Endothelial cell of umbilical vein (primary cell): ENCODE measurements at regions not wholly inside any gene's neighbourhood (a gene's known extent, or its start where the extent isn't known, plus 50 kb on each side); places are given as distances from the start of the nearest gene placed in this dataset.

Source experiments
- BruUV-seq: library from RNA; stranded (reverse); fragments of 400-500 nt; replicated peaks from 2 replicates; lab custom pipeline; 2021; lab: Mats Ljungman, UMichigan
- CTCF ChIA-PET: fragments of 300-600, 350-600 bp; sonication (Branson Sonifier 250); formaldehyde crosslinking; loops from one replicate; lab custom pipeline; 2021; ENCODE audit warnings: antibody characterized with exemption, inconsistent platforms; lab: Charles Lee
- POLR2A ChIA-PET: fragments of 300-600, 350-600 bp; sonication (Branson Sonifier 250); formaldehyde crosslinking; loops from one replicate; lab custom pipeline; 2021; ENCODE audit warnings: antibody characterized with exemption, inconsistent platforms; lab: Charles Lee
- DNase-seq: peaks from one replicate; pipeline ENCODE4 v3.0.0-alpha.2; 2011; ENCODE audit warnings: low read depth, low spot score
- FAIRE-seq: peaks from 2 replicates; lab custom pipeline; 2011; peaks lifted over from hg19 to GRCh38; lab: Jason Lieb, UNC
- H2AFZ ChIP-seq: 2 replicates; pipeline ENCODE4 v1.6.0; 2012; ENCODE audit warnings: low read depth, low read length, control low read depth, inconsistent platforms
- H3K27ac ChIP-seq: 2 replicates; pipeline ENCODE4 v1.5.1; 2011; ENCODE audit warnings: low read depth, mild to moderate bottlenecking, control low read depth, low read length, moderate library complexity; ENCODE audit not compliant: insufficient read depth
- H3K27me3 ChIP-seq, 2 experiments: 2 replicates each; pipeline versions ENCODE4 v1.6.0 to v1.6.1; 2011; ENCODE audit warnings: low read length in 2 of 2, mixed read lengths in 1 of 2; ENCODE audit not compliant: control insufficient read depth in 2 of 2, insufficient read depth in 2 of 2
- H3K36me3 ChIP-seq, 2 experiments: 2 replicates in 1 of 2; 3 replicates in 1 of 2; pipeline ENCODE4 v1.5.1; 2011; ENCODE audit warnings: low read length in 2 of 2, mild to moderate bottlenecking in 1 of 2, moderate library complexity in 1 of 2; ENCODE audit not compliant: control insufficient read depth in 2 of 2, insufficient read depth in 2 of 2; ENCODE audit errors: extremely low read depth in 1 of 2
- H3K4me1 ChIP-seq: 3 replicates; pipeline ENCODE4 v1.5.1; 2011; ENCODE audit warnings: mild to moderate bottlenecking, low read length; ENCODE audit not compliant: control insufficient read depth, insufficient read depth; ENCODE audit errors: extremely low read depth
- H3K4me2 ChIP-seq: 2 replicates; pipeline ENCODE4 v1.6.1; 2011; ENCODE audit warnings: low read length, control low read depth, mixed read lengths; ENCODE audit not compliant: insufficient read depth
- H3K4me3 ChIP-seq, 3 experiments: fragments of 200-600 bp in 1 of 3; sonication (generic), shearing (Covaris generic) in 1 of 3; replicated peaks in 1 of 3; 2 replicates each; pipeline ENCODE4 v1.5.1; 2011 to 2016; ENCODE audit warnings: control low read depth in 3 of 3, low read length in 3 of 3, mild to moderate bottlenecking in 2 of 3, inconsistent platforms in 1 of 3, low read depth in 1 of 3, moderate library complexity in 1 of 3; ENCODE audit not compliant: insufficient read depth in 1 of 3
- H3K79me2 ChIP-seq: 2 replicates; pipeline ENCODE4 v1.6.0; 2012; ENCODE audit warnings: low read length, inconsistent platforms; ENCODE audit not compliant: control insufficient read depth, insufficient read depth
- H3K9ac ChIP-seq: replicated peaks from 2 replicates; pipeline ENCODE3; 2011; ENCODE audit warnings: low read length, control low read depth; ENCODE audit not compliant: insufficient read depth; ENCODE audit errors: extremely low read depth
- H3K9me1 ChIP-seq: replicated peaks from 3 replicates; pipeline ENCODE4 v1.6.0; 2011; ENCODE audit warnings: mild to moderate bottlenecking, low read length; ENCODE audit not compliant: control insufficient read depth, insufficient read depth; ENCODE audit errors: extremely low read depth
- H3K9me3 ChIP-seq: replicated peaks from 2 replicates; pipeline ENCODE4 v1.5.1; 2012; ENCODE audit warnings: low read length, inconsistent platforms; ENCODE audit not compliant: control insufficient read depth, insufficient read depth
- H4K20me1 ChIP-seq: replicated peaks from 2 replicates; pipeline ENCODE3; 2011; ENCODE audit warnings: mild to moderate bottlenecking, low read length; ENCODE audit not compliant: control insufficient read depth, insufficient read depth; ENCODE audit errors: extremely low read depth
- CTCF ChIP-seq, 2 donors: IDR thresholded peaks; 1 replicate in 1 of 2; 2 replicates in 1 of 2; pipeline ENCODE4 v1.5.1; 2011; ENCODE audit warnings: low read length in 2 of 2, mild to moderate bottlenecking in 2 of 2, moderate library complexity in 2 of 2, control low read depth in 1 of 2, inconsistent platforms in 1 of 2, low read depth in 1 of 2; ENCODE audit not compliant: insufficient read depth in 1 of 2; ENCODE audit errors: extremely low read depth in 1 of 2
- EZH2 ChIP-seq: IDR thresholded peaks from 2 replicates; pipeline ENCODE4 v1.6.1; 2012; ENCODE audit warnings: borderline replicate concordance, low read depth, mild to moderate bottlenecking, moderate library complexity, low read length, inconsistent platforms; ENCODE audit not compliant: severe bottlenecking
- FOS ChIP-seq: IDR thresholded peaks from 2 replicates; pipeline ENCODE4 v1.6.1; 2011; ENCODE audit warnings: mild to moderate bottlenecking, low read length, moderate library complexity, borderline replicate concordance; ENCODE audit not compliant: insufficient read depth
- GATA2 ChIP-seq: IDR thresholded peaks from 2 replicates; pipeline ENCODE4 v1.7.0; 2011; ENCODE audit warnings: low read depth, mild to moderate bottlenecking, moderate library complexity, mixed read lengths, low read length; ENCODE audit not compliant: insufficient read length, insufficient read depth
- JUN ChIP-seq: IDR thresholded peaks from 2 replicates; pipeline ENCODE4 v1.6.1; 2011; ENCODE audit warnings: borderline replicate concordance, low read depth; ENCODE audit not compliant: insufficient read length, insufficient read depth
- MAX ChIP-seq: IDR thresholded peaks from 2 replicates; pipeline ENCODE4 v1.6.1; 2011; ENCODE audit not compliant: insufficient read depth, insufficient read length
- MYC ChIP-seq: IDR thresholded peaks from one replicate; pipeline ENCODE4 v1.6.1; 2011; ENCODE audit warnings: mild to moderate bottlenecking, low read depth, low read length
- POLR2A ChIP-seq: IDR thresholded peaks from 2 replicates; pipeline ENCODE4 v1.6.1; 2012; ENCODE audit warnings: low read depth, mild to moderate bottlenecking, control low read depth, low read length
- POLR2AphosphoS5 ChIP-seq: IDR thresholded peaks from 2 replicates; pipeline ENCODE4 v1.6.1; 2012; ENCODE audit warnings: low read depth, mild to moderate bottlenecking, control low read depth, low read length, moderate library complexity; ENCODE audit not compliant: insufficient read depth
- dilution Hi-C: fragments of 300-500 bp; cut with MboI; formaldehyde crosslinking; loops from one replicate; pipeline ENCODE4 v1.15.0; 2019; ENCODE audit warnings: low sequenced_read_pairs; ENCODE audit not compliant: extremely low pct_ligation_motif_present
- intact Hi-C: fragments of 100-400 bp; cut with micrococcal nuclease; formaldehyde crosslinking; loops from one replicate; pipeline ENCODE4 v1.10.0; 2022

GRCh38 chrX:150047818-150048217 is 109.5 kb upstream of the EOLA2 start:
- Histone ChIP-seq H4K20me1 (no peaks in the 10 kb centered on the region), H3K27ac (no peak overlapping the region), H3K36me3 (no peaks in the 10 kb centered on the region), H3K9ac (no peak overlapping the region), H3K9me1 (no peaks in the 10 kb centered on the region), H2AFZ (no peak overlapping the region), H3K4me1 (peaks cover 7% of the 10 kb centered on the region), H3K4me2 (no peak overlapping the region), H3K4me3 (no peak overlapping the region), H3K79me2 (no peaks in the 10 kb centered on the region), H3K9me3 (no peaks in the 10 kb centered on the region), H3K27me3 (no peaks in the 10 kb centered on the region)
- BruUV-seq, result no TSS peak
- ChIA-PET CTCF (no interaction called here), POLR2A (no interaction called here)
- FAIRE-seq (peak; percentile 67), DNase-seq (no peak)
- dilution Hi-C loops (no loop called here), intact Hi-C loops (no loop called here)
- TF ChIP-seq JUN (no peak), CTCF (IDR thresholded peaks at IDR 0.05; ENCODE audit: extremely low read depth in 1 of 2, insufficient read depth in 1 of 2, low read depth in 1 of 2, low read length in 2 of 2) (no peak), MAX (no peak), EZH2 (no peak), MYC (no peak), POLR2AphosphoS5 (no peak), POLR2A (no peak)

GRCh38 chrX:150049647-150050046 is 111.4 kb upstream of the EOLA2 start:
- Histone ChIP-seq H2AFZ (peak overlapping the region; percentile 32), H3K4me1 (peaks cover 7% of the 10 kb centered on the region), H3K4me2 (no peak overlapping the region), H3K27ac (no peak overlapping the region), H4K20me1 (no peaks in the 10 kb centered on the region), H3K36me3 (no peaks in the 10 kb centered on the region), H3K9me1 (no peaks in the 10 kb centered on the region), H3K27me3 (no peaks in the 10 kb centered on the region), H3K9ac (no peak overlapping the region), H3K4me3 (no peak overlapping the region), H3K9me3 (no peaks in the 10 kb centered on the region), H3K79me2 (no peaks in the 10 kb centered on the region)
- CTCF ChIA-PET, result no interaction called here
- dilution Hi-C loops, result no loop called here
- DNase-seq (peak; percentile 44), FAIRE-seq (peak; percentile 92)
- POLR2A ChIA-PET, result no interaction called here
- TF ChIP-seq CTCF (IDR thresholded peaks at IDR 0.05; ENCODE audit: extremely low read depth in 1 of 2, insufficient read depth in 1 of 2, low read depth in 1 of 2, low read length in 2 of 2) (no peak), POLR2A (no peak), MYC (no peak), MAX (no peak), FOS (no peak), POLR2AphosphoS5 (no peak), GATA2 (no peak), JUN (no peak), EZH2 (no peak)
- intact Hi-C loops, result no loop called here
- BruUV-seq, result no TSS peak
